WI38 (cell line): ENCODE measurements at regions not wholly inside any gene's neighbourhood (a gene's known extent, or its start where the extent isn't known, plus 50 kb on each side); places are given as distances from the start of the nearest gene placed in this dataset.

ENCODE experiments used
- H3K4me3 ChIP-seq: 2 replicates; pipeline ENCODE4 v1.5.1; 2011; ENCODE audit warnings: low read depth, mild to moderate bottlenecking, control low read depth, low read length
- CTCF ChIP-seq: IDR thresholded peaks from 2 replicates; pipeline ENCODE4 v1.5.1; 2012; ENCODE audit warnings: low read depth, mild to moderate bottlenecking, control low read depth, low read length

DNA sequence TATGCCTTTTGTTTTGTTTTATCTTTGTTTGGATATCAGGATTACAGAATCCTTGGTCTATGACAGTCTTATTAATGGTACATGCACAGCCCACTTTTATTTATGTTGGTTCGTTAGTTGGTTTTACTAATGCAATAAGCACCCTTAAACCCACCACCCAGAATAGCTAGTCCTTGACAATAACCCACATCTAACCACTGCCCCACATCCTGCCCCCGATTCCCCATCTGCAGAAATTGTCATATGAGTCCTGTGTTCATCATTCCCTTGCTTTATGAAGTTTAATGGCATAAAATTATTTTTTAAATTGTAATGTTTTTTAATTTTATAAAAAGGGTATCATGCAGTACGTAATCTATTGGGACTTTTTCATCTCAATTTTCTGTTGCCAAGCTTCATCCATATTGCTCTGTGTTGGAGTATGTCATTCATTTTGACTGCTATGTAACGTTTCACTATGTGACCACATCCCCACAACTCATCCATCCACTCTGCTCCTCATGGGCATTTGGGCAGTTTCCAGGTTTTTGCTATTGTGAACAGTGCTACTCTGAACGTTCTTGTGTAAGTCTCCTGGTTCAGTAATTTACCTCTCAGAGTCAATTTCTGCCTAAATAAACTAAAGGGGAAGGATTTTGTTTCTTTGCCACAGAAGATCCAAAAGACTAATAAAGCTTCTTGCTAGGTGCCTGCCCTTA lies 150.4 kb downstream of the MRPL14 start:
- no peak for TF ChIP-seq CTCF
- no peak overlapping the region for H3K4me3 ChIP-seq

- TF ChIP-seq CTCF: no peak
- H3K4me3 ChIP-seq: no peak overlapping the region
Measured at GRCh38 chr6:43974643-43975230, 152.5 kb downstream of the MRPL14 start.

- no peak overlapping the region for H3K4me3 ChIP-seq
- TF ChIP-seq CTCF: no peak
Measured at GRCh38 chr6:43973357-43973756, 153.9 kb downstream of the MRPL14 start.

DNA sequence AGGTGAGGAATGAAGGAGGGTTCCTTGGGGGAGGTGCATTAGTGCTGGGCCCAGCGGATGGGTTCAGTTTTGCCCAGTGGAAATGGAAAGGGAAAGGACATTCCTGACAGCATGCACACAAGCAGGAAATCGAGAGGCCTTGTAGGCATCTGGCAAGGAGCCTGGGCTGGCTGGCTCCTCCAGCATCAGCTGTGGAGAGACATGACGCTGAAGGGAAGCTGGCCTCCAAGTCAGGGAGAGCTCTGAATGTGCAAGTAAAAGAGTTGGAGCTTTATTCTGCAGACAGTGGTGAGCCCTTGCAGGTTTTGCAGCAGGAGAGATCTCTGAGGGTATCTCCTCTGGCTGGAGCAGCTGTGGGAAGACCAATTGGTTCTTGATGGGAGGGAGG lies 154.3 kb downstream of the MRPL14 start:
- H3K4me3 ChIP-seq: no peak overlapping the region
- no peak for TF ChIP-seq CTCF

GRCh38 chr6:43972179-43972912 lies 154.9 kb downstream of the MRPL14 start:
- no peak for TF ChIP-seq CTCF
- no peak overlapping the region for H3K4me3 ChIP-seq

DNA sequence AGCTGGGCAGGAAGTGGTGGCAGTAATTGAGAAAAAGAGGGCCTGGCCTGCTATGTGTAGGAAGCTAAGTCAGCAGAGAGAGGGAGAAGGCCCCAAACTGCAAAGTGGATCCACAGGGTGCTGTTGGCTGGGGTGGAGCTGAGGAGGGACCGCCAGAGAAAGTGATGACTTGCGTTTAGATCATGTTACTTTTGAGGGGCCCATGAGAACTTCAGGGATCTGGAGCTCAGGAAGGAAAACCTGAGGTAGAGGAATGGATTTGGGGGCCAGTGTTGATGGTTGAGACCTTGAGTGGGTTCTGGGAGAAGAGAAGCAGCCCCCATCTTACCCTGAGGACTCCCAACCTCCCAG lies 155.5 kb downstream of the MRPL14 start:
- no peak for TF ChIP-seq CTCF
- H3K4me3 ChIP-seq: no peak overlapping the region
